H1 (cell line): ENCODE measurements at regions not wholly inside any gene's neighbourhood (a gene's known extent, or its start where the extent isn't known, plus 50 kb on each side); places are given as distances from the start of the nearest gene placed in this dataset.

Source experiments
- POLR2AphosphoS5 ChIP-seq: IDR thresholded peaks from 2 replicates; pipeline ENCODE4 v1.6.1; 2011; ENCODE audit warnings: low read depth, low read length
- RNF2 ChIP-seq: fragments of 200-900, 300-1000 bp; sonication (generic); IDR thresholded peaks from 2 replicates; pipeline ENCODE4 v1.7.1; 2016; ENCODE audit warnings: borderline replicate concordance, low read depth, mild to moderate bottlenecking, antibody characterized with exemption, low read length; ENCODE audit not compliant: poor library complexity, severe bottlenecking; ENCODE audit errors: missing control alignments
- SAP30 ChIP-seq: fragments of 300-600 bp; sonication (generic); IDR thresholded peaks from 2 replicates; pipeline ENCODE4 v1.7.1; 2012; ENCODE audit warnings: low read length, moderate library complexity, mild to moderate bottlenecking, inconsistent platforms; ENCODE audit not compliant: insufficient read depth, insufficient replicate concordance
- SIRT6 ChIP-seq: IDR thresholded peaks from one replicate; pipeline ENCODE4 v1.7.1; 2012; ENCODE audit warnings: low read length, inconsistent platforms

DNA sequence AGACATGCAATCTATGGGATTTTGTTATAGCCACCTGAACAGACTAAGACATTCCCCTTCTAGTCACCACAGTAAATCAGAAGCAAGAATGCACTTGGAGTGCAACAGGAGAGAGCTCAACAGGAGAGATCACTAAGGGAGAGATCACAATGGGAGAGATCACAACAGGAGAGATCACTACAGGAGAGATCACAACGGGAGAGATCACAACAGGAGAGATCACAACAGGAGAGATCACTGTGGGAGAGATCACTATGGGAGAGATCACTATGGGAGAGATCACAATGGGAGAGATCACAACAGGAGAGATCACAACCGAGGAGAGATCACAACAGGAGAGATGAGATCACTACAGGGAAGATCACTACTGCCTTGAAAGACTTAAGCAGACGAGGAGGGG is 238.5 kb upstream of the PITRM1 start (continued):
- TF ChIP-seq RNF2: no peak
- TF ChIP-seq POLR2AphosphoS5: no peak
- no peak for TF ChIP-seq SIRT6
- no peak for TF ChIP-seq SAP30
